ENCODE measurements at regions not wholly inside any gene's neighbourhood (a gene's known extent, or its start where the extent isn't known, plus 50 kb on each side); places are given as distances from the start of the nearest gene placed in this dataset.

DNA sequence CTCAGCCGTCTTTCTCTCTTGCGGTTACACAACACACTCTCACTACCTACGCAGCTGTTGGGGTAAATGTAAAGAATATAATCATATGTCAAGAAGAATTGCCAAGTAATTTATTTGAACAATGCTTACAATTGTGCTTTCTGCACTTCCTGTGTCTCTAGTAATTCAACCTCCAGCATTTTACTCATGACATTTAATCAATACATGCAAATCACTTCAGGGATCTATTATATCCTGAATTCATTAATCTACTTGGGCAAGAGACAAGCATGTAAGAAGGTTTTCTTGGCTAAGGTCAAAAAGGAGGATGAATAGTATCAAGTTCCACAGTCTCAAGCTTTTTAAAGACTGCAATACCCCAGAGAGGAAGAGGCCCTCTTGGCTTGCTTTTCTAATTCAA lies 562.9 kb upstream of the ADARB2 start:
- DNase-seq, result no peak

DNA sequence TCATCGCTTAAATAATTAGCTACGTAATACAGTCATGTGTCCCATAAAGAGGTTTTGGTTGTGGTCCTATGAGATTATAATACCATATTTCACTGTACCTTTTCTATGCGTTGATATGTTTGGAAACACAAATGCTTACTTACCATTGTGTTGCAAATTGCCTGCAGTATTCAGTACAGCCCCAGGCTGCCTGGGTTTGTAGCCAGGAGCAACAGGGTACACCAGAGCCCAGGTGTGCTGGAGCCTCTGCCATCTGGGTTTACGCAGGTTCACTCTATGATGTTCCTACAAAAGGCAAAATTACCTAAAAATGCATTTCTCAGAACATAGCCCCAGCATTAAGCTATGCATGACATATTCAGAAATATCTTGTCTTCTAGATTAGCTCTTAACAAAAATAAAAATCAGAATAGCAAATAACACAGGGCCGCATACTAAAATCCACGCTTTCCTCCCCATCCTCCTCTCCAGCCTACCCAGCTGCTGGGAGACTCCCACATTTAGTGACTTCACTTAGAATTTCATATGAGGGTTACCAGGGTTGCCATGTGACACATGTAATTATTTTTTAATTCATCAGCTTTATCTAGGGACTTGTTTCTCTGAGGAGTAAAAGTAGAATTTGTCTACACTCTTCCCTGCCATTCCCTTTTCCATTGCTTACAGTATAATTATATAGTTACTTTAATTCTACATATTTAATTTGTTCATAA lies 559.0 kb upstream of the ADARB2 start:
- DNase-seq, result no peak

DNA sequence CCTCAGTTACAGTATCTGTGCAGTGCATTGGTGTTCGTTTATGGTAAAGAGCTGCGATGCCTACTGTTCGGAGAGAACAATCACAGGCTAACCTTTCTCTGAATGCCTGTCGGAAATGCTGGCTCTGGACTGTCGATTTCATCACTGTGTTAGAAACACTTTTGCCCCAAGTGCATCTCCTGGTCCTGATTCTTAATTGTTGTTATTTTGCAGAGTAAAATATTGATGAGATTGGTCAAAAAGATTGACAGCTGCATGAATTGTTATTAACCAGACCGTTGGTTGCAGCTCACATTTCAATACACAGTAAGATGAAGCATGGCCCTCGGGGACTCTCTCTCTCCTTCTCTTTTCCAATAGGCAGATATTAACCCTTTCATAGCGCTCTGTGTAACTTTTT lies 557.4 kb upstream of the ADARB2 start:
- DNase-seq, result no peak

DNA sequence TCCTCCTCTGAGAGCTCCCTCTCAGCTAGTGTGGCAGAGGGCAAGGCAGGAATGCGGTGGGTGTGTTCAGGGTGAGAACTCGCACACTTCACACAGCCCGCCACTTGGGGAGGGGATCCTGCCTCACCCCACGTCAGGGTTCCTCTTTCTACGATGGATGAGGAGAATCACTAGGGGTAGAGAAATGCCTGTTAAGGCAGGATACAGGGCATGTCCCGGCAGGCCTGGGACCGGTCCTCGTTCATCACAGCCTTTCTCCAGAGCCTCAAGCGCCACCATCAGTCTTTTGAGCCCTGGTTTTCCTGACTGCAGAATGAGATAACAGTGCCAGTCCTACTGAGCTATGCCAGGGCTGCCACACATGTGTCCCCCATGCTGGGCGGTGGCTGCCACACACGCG lies 546.7 kb upstream of the ADARB2 start:
- no peak for DNase-seq

DNA sequence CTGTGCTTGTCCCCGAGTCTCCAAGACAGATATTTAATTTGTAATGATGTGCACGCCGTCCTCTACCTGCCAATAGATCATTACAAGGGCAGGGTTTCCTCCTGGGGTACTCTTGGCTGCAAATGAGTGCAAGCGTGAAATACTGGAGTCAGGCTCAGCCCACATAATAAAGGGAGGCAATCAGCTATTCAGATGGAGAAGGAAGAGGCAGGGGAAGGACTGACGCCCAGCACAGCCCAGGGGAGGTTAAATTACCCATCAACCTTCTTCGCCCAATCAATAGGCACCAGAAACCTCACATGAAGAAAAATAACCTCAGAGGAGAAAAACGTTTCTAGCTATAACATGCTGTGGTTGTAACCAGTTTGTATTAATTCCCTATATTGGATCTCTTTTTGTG lies 544.9 kb upstream of the ADARB2 start:
- DNase-seq, result no peak

DNA sequence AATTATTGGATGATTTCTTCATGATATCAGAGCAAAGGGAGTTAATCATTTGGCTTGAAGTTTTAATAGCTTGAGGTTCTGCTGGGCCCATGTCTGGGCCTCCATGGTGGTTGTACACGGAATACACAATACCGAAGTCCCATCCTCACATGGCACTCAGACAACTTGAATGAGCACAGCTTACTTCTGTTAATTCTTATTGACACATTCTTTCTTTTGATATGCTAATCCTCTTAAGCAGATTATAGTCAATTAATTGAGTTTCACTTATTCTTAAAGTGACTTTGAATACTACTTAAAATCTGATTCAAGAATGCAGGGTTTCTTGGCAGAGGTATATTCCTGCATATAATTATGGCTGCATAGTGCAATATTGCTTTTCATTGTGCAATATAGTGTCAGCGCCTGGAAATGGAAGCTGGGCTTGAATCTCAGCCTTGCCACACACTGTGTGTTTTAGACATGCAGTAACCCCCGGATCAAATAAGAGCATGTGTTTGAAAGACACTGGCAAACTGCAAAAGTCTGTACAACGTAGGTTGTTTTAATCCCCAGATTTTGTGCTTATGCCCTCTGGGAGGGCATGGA lies 543.5 kb upstream of the ADARB2 start:
- no peak for DNase-seq

DNA sequence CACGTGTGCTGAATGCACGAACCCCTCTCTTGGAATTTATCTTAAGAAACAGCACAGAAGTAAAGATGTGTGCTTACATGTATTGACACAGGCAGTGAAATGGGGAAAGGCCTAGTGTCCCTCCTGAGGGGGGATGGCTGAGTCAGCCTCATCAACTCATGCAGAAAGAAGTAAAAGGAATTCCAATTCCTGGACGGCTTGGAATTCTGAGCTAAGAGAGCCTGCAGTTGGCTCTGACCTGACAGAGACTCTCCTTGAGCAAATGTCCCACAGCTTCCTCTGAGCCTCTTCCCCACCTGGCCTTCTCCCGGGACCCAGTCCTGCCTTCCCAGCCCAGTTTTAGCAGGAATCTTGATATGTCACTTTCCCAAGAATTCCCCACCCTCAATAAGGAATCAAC lies 542.4 kb upstream of the ADARB2 start:
- DNase-seq, result no peak

DNA sequence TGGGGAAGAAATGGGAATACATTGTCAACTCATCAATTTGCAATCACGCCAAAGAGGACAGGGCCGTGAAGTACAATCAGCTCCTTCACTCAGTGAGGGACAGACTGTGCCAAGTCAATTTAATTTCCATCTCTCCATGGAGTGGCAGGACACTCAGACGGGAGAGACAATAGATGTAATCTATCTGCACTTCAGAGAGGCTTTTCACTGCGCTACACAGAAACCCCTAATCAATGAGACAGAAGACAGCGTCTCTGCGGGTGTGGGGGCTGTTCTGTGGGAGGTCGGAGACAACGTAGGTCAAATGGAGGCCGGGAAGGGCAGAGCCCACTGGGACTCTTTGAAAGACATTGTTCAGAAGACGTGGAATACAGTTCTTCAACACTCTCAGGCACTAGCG lies 541.0 kb upstream of the ADARB2 start:
- no peak for DNase-seq

DNA sequence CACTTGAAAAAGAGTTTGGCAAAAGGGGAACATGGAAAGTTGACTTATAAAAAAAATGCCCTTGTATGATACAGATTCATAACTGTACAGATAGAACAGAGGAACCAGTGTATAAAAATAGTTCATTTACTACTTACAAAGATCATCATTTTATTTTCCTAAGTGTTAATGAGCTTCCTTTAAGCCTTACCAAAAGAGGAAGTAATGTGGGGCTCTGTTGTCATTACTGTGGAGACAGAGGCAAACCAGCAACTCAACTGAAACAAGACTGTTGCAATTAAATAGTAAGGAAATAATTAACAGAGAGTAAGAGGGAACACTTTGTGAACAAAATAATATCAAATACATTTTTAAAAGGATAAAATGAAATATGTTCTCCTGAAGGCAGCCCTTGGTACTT lies 526.2 kb upstream of the ADARB2 start:
- no peak for DNase-seq

DNA sequence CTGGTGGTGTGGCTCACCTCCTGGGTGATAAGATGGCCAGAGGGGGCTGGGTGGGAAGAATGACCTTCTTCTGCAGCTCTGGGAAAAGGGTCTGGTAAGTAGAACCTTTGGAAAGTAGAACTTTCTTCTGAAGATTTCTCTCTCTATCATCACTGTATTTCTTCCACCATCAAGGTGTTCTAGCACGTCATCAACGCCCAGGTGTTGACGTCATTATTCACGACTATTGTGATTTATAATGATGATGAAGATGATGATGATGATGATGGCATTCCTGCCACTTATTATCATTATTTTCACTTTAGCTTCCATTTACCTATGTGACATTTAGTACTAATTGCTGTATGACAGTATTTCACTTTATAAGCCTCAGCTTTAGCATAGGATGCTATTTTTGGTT lies 525.6 kb upstream of the ADARB2 start:
- no peak for DNase-seq

DNA sequence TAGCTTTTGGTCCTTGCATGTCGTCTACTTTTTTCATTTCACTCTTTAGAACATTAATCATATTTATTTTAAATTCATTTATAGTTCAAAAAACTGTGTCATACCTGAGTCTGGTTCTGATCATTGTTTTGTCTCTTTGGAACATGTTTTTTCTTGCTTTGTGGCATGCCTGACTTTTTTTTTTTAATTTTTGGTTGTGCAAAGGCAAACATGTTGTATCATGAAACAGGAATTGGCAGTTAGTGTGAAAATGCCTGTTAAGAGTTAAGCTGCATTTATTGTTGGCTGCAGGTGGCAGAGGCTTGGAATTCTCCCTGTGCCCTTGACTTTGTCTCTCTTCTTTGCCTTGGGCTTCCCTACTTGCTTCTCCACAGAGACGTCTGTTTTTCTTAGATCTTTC lies 525.0 kb upstream of the ADARB2 start:
- DNase-seq, result no peak

DNA sequence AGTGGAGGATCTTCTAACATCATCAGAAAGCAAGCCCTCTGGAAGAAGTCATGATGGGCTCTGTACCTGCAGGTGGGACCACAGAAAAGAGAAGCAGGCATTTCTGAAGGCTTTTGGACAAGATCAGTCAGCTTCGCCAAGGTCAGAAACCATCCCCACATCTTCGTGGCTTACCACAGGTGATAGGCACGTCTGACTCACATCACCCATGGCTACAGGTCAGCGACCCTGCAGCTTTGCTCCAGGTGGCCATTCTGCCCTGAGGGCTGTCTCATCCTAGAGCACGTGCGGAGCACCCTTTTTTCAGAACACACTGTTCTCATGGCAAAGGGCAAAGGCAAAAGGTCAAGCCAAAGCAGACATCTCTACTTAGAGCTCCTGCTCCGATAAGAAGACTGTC lies 518.9 kb upstream of the ADARB2 start:
- no peak for DNase-seq

DNA sequence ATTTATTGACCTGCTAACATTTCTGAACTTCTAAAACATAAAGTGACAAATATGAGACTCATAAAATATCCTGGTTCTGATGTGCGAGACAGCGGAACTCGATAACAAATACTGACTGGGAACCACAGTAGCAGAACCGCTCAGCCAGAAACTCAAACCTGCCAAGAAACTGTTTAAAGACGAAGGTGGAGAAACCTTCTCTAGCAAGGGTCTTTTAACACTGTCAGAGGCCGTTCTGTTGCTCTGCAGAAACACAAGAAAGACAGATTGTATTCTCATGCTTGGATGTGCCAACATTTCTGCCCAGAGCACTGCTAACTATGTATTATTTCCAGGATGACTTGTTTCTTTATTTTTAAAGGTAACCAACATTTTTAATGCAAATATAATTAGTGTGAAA lies 514.8 kb upstream of the ADARB2 start:
- no peak for DNase-seq

DNA sequence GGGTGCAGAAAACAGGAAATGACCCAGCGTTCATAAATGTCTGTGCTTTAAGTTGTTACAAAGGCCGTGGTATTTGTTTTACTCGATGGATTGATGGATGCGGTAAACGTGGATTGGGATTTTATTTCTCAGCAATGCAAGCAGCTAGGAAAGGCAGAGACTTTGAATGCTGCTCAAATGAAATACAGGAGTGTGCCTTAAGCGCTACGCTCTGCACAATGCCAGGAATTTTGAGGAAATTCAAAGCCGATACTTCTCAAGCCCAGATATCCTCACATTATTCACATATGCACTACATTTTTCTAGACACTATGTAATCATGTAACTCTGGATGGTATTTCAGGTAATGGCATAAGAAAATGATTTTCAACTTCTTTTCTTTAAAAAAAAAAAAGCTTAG lies 514.3 kb upstream of the ADARB2 start:
- no peak for DNase-seq

DNA sequence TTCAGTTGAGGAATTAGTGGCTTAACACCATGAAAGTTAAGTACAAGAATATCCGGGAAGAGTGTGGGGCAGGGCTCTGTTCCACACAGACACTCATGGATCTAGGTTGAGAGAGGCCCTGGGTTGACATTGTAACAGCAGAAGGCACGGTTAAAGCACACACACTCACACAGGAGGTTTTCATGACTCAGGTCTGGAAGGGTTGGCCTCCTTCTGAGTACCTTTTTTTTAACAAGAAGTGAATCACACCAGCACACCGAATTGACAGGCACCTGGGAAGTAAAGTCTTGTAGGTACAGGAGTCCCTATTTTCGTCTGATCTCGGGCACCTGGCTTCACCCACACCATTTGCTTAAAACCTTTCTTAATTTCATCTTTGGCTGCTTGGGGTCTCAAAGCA lies 509.4 kb upstream of the ADARB2 start:
- no peak for DNase-seq

DNA sequence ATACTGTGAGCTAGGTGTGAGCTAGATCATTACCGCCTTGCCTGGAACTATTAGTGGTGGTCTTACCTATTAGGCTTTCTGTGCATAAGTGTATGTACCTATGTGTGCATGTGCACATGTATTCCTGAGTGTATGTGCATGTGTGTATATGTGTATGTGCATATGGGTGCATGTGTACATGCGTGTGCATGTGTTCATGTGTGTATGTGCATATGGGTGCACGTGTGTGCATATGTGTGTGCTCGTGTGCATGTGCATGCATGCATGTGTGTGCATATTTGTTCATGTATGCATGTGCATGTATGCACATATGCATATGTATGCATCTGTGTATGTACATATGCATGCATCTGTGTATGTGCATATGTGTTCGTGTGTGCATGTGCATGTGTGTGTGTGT lies 508.3 kb upstream of the ADARB2 start:
- DNase-seq, result no peak

DNA sequence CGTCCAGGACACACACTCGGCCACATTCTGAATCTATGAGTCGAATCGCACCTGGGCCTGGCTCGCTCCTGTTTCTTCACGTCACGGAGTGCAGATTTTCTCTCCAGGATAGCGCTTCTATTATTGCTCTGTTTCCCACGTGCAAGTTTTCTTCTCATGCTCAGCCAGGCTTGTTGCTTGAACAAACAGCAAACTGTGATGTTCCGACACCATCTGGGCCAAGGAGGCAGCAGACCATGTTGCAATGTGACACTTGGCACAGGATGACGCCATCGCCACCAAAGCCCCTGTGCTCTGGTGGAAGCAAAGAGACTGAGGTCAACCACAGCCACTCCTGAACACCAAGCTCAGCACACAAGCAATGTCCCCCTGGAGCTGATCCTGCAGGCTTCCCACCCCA lies 507.1 kb upstream of the ADARB2 start:
- no peak for DNase-seq

DNA sequence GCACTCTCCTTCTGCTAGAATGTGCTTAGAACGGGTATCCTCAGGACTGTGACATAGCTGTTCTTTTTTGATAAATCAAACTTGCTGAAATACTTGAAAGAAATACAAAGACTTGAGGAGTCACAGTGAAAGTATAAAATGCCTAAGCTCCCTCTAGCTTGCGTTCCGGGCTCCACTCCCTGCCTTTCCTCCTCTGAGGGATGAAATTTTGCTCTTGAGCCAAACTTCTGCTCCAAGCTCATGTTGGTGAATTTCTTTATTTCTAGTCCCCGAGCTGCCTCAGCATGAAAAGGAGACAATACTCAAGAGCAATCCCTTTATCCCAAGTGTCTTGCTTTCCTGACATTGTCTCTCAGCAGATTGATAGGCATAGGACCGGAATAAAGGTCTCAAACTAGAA lies 499.6 kb upstream of the ADARB2 start:
- DNase-seq, result no peak

DNA sequence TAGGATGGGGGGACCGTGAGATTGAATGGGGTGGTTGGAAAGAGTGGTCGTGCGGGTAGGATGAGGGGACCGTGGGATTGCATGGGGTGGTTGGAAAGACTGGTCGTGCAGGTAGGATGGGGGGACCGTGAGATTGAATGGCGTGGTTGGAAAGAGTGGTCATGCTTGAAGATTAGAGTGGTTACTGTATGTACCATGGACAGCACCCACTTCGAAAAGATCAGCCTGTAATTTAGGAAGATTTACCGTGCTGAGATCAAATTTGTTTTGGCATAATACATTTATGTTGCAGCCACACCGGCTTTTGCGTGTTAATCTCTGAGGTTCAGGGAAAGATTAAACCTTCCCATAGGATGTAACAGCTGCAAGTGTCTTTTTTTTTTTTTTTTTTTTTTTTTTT lies 495.2 kb upstream of the ADARB2 start:
- no peak for DNase-seq

DNA sequence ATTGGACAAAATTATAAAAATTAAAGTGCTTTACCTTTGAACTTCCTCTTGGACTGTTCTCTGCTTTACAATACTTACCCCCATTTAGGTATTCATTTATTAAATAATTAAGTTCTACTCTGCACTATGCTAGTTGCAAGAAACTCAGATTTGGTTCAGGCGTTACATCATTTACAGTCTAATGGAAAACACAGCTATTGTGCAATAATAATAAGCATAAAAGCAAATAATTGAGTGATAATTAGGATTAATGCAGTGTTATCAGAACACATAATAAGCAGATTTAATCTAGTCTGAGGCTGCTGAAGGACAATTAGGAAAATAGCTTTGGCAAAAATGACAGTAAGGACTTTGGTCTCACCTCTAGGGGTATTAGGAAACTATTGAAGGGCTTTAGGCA lies 493.2 kb upstream of the ADARB2 start:
- no peak for DNase-seq

DNA sequence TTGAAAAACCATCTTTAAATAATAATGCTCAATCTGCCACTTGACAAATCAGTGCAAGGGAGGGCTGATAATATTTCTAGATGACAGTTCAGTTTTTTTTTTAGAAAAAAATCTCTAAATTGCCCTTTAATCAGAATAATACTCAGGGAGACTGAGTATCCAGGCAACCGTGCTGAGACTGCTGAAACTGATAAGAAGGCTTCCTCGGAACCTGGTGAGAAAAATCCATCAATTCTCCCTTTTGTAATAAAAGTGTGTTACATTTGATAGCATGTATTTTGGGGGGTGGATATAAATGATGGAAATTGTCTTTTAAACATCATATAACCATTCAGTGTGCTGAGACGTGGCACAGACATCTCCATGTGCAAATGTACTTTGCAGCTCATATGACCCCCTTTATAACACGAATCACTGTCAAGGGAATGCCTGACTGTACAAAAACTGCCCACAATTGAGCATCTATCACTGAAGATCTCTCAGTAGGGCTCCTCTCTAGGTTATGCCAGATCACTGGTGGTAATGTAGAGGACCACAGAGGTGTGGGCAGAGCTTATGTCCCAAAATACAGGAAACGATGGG lies 491.1 kb upstream of the ADARB2 start:
- no peak for DNase-seq

DNA sequence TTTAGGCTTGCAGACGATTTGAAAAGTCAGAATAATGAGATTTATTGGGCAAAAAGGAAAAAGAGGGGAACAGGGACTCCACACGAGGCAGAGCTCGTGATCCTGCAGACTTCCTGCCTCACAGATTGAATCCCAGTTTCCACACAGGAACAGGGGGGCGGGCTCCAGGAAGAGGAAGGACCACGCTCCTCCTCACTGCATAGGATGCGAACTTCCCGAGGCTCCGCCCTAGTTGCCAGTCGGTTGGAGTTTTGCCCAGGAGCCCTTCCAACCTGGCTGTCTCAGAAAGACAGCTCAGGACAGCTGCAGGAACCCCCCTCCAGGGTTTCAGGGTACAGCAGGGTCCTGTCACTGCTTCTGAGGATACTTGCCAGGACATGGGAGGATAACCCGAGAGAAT lies 488.3 kb upstream of the ADARB2 start:
- DNase-seq, result no peak

DNA sequence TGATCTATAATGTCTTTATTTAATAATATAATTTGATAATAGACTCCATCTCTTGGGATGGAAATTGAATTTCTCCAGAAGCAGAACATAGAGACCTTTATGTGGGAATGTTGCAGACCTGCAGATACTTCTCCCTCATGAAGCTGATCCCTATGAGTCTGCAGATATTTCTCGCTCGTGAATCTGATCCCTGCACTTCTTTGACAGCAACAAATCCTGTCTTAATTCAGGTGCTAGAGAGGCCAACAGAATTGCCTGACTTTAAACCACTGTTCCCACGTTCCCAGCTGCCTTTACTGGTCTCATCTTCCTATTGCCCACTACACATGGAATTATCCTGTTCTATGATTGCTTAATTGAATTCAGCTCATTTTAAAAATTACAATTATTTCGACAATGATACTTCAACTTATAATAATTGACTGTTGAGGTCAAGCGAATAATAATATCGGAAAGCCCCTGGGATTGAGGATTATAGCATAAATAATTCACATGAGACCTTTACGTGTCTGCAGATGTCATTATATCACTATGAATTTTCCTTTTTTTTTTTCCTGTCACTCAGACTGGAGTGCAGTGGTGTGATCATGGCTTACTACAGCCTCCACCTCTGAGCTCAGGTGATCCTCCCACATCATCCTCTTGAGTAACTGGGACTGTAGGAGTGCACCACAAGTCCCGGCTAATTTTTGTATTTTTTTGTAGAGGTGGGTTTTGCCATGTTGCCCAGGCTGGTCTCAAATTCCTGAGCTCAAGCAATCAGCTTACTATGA lies 486.4 kb upstream of the ADARB2 start:
- DNase-seq, result no peak

DNA sequence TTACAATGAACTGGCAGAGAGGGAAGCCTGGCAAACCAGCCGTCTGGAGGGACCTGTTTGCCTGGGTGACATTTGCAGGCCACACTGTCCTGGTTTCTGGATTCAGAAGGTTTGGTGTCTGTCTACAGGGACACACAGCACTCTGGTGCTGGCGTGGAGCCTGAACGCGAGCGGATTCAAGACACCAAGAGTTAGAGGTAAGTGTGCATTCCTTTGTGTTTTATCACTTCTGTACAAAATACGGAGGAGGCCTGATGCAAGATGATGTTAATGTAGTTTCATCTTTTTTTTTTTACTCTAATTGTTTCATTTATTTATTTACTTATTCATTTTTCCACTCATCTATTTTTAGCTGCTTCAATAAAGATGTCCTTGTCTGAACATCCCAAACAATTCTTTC lies 485.3 kb upstream of the ADARB2 start:
- DNase-seq, result no peak
